IPS-18a (cell line): ENCODE measurements at regions not wholly inside any gene's neighbourhood (a gene's known extent, or its start where the extent isn't known, plus 50 kb on each side); places are given as distances from the start of the nearest gene placed in this dataset.

Experiments
- H3K27ac ChIP-seq: one replicate; pipeline ENCODE4 v1.5.1; 2013; ENCODE audit warnings: low read length
- H3K27me3 ChIP-seq: one replicate; pipeline ENCODE4 v1.6.1; 2013; ENCODE audit warnings: mild to moderate bottlenecking, low read length; ENCODE audit not compliant: control insufficient read depth, insufficient read depth
- H3K36me3 ChIP-seq: one replicate; pipeline ENCODE4 v1.6.1; 2013; ENCODE audit warnings: low read depth, low read length; ENCODE audit not compliant: control insufficient read depth
- H3K4me1 ChIP-seq: one replicate; pipeline ENCODE4 v1.6.1; 2013; ENCODE audit warnings: low read depth, low read length; ENCODE audit not compliant: control insufficient read depth
- H3K4me3 ChIP-seq: one replicate; pipeline ENCODE4 v1.5.1; 2013; ENCODE audit warnings: low read length
- H3K9ac ChIP-seq: one replicate; pipeline ENCODE4 v1.6.1; 2013; ENCODE audit warnings: mild to moderate bottlenecking, low read length, moderate library complexity
- H3K9me3 ChIP-seq: one replicate; pipeline ENCODE4 v1.6.1; 2013; ENCODE audit warnings: low read depth, low read length; ENCODE audit not compliant: control insufficient read depth

- no peaks in the 10 kb centered on the region for H3K9me3 ChIP-seq
- no peaks in the 10 kb centered on the region for H3K27me3 ChIP-seq
- peaks cover 5% of the 10 kb centered on the region for H3K4me1 ChIP-seq
- H3K36me3 ChIP-seq = no peaks in the 10 kb centered on the region
- no peak overlapping the region for H3K9ac ChIP-seq
- H3K4me3 ChIP-seq = no peak overlapping the region
- H3K27ac ChIP-seq = no peak overlapping the region
Observed at GRCh38 chr2:6750411-6751158, 115.1 kb downstream of the CMPK2 start.

- Histone ChIP-seq H3K4me3 (no peak overlapping the region), H3K27me3 (no peaks in the 10 kb centered on the region), H3K27ac (no peak overlapping the region), H3K9ac (no peak overlapping the region), H3K4me1 (peaks cover 5% of the 10 kb centered on the region), H3K9me3 (no peaks in the 10 kb centered on the region), H3K36me3 (no peaks in the 10 kb centered on the region)
Observed at GRCh38 chr2:6754419-6754818, 111.3 kb downstream of the CMPK2 start.

- Histone ChIP-seq H3K27me3 (no peaks in the 10 kb centered on the region), H3K27ac (no peak overlapping the region), H3K9me3 (no peaks in the 10 kb centered on the region), H3K9ac (no peak overlapping the region), H3K4me3 (no peak overlapping the region), H3K36me3 (no peaks in the 10 kb centered on the region), H3K4me1 (no peaks in the 10 kb centered on the region)
Observed at GRCh38 chr2:6755456-6755855, 110.3 kb downstream of the CMPK2 start.

GRCh38 chr2:6757215-6757614 lies 108.5 kb downstream of the CMPK2 start:
- H3K9me3 ChIP-seq = no peaks in the 10 kb centered on the region
- no peaks in the 10 kb centered on the region for H3K27me3 ChIP-seq
- no peak overlapping the region for H3K27ac ChIP-seq
- H3K9ac ChIP-seq = no peak overlapping the region
- no peak overlapping the region for H3K4me3 ChIP-seq
- no peaks in the 10 kb centered on the region for H3K36me3 ChIP-seq
- no peaks in the 10 kb centered on the region for H3K4me1 ChIP-seq

GRCh38 chr2:6759689-6760088 lies 106.0 kb downstream of the CMPK2 start:
- H3K9ac ChIP-seq = no peak overlapping the region

GRCh38 chr2:6760132-6760531 lies 105.6 kb downstream of the CMPK2 start:
- no peak overlapping the region for H3K9ac ChIP-seq
- H3K27me3 ChIP-seq = no peaks in the 10 kb centered on the region
- no peaks in the 10 kb centered on the region for H3K36me3 ChIP-seq
- no peak overlapping the region for H3K4me3 ChIP-seq
- no peak overlapping the region for H3K27ac ChIP-seq
- H3K4me1 ChIP-seq = peaks cover 12% of the 10 kb centered on the region
- no peaks in the 10 kb centered on the region for H3K9me3 ChIP-seq

More at GRCh38 chr2:6759689-6760088, 106.0 kb downstream of the CMPK2 start:
- Histone ChIP-seq H3K4me3 (no peak overlapping the region), H3K4me1 (peaks cover 8% of the 10 kb centered on the region), H3K27ac (no peak overlapping the region), H3K9me3 (no peaks in the 10 kb centered on the region), H3K27me3 (no peaks in the 10 kb centered on the region), H3K36me3 (no peaks in the 10 kb centered on the region)

- Histone ChIP-seq H3K9me3 (no peaks in the 10 kb centered on the region), H3K36me3 (no peaks in the 10 kb centered on the region), H3K4me3 (peak overlapping the region; percentile 12), H3K27me3 (no peaks in the 10 kb centered on the region), H3K9ac (no peak overlapping the region), H3K4me1 (peaks cover 17% of the 10 kb centered on the region), H3K27ac (peak overlapping the region; percentile 42)
Observed at GRCh38 chr2:6764968-6765723, 100.6 kb downstream of the CMPK2 start.

- Histone ChIP-seq H3K4me3 (no peak overlapping the region), H3K36me3 (no peaks in the 10 kb centered on the region), H3K9ac (no peak overlapping the region), H3K4me1 (peaks cover 12% of the 10 kb centered on the region), H3K27ac (no peak overlapping the region), H3K9me3 (no peaks in the 10 kb centered on the region), H3K27me3 (no peaks in the 10 kb centered on the region)
Observed at GRCh38 chr2:6769346-6769745, 96.4 kb downstream of the CMPK2 start.

- Histone ChIP-seq H3K4me1 (peaks cover 6% of the 10 kb centered on the region), H3K27me3 (no peaks in the 10 kb centered on the region), H3K27ac (no peak overlapping the region), H3K9ac (no peak overlapping the region), H3K9me3 (no peaks in the 10 kb centered on the region), H3K4me3 (no peak overlapping the region), H3K36me3 (no peaks in the 10 kb centered on the region)
Observed at GRCh38 chr2:6770006-6770405, 95.7 kb downstream of the CMPK2 start.

GRCh38 chr2:6771634-6772611 lies 93.8 kb downstream of the CMPK2 start:
- H3K4me1 ChIP-seq = no peaks in the 10 kb centered on the region
- no peak overlapping the region for H3K4me3 ChIP-seq
- H3K9me3 ChIP-seq = no peaks in the 10 kb centered on the region
- no peak overlapping the region for H3K27ac ChIP-seq
- no peaks in the 10 kb centered on the region for H3K36me3 ChIP-seq
- no peaks in the 10 kb centered on the region for H3K27me3 ChIP-seq
- no peak overlapping the region for H3K9ac ChIP-seq

GRCh38 chr2:6773007-6773693 lies 92.6 kb downstream of the CMPK2 start:
- Histone ChIP-seq H3K9ac (no peak overlapping the region), H3K27me3 (no peaks in the 10 kb centered on the region), H3K4me1 (no peaks in the 10 kb centered on the region), H3K36me3 (no peaks in the 10 kb centered on the region), H3K27ac (no peak overlapping the region), H3K4me3 (no peak overlapping the region), H3K9me3 (no peaks in the 10 kb centered on the region)
